SIG-M5 treated with dmso at 0.1 percent for 504 hours (cell line): ENCODE measurements at regions not wholly inside any gene's neighbourhood (a gene's known extent, or its start where the extent isn't known, plus 50 kb on each side); places are given as distances from the start of the nearest gene placed in this dataset.
"Not testable (repeated sequence)": the region's sequence is repeated elsewhere in the genome, so short reads cannot be mapped to it uniquely, and the experiment has no call there.

Experiments
- DNase-seq: peaks from one replicate; lab custom pipeline; 2025; ENCODE audit not compliant: unreplicated experiment; lab: John Stamatoyannopoulos, UW

GRCh38 chr1:146654763-146655162 lies 283.4 kb upstream of the NBPF12 start:
- not testable (repeated sequence) for DNase-seq

- DNase-seq = not testable (repeated sequence)
Observed at GRCh38 chr1:146645978-146646604, 292.0 kb upstream of the NBPF12 start.

GRCh38 chr1:146641534-146641933 lies 296.6 kb upstream of the NBPF12 start:
- not testable (repeated sequence) for DNase-seq

GRCh38 chr1:146640671-146641070 lies 297.5 kb upstream of the NBPF12 start:
- DNase-seq = not testable (repeated sequence)

GRCh38 chr1:146630302-146630701 lies 307.8 kb upstream of the NBPF12 start:
- DNase-seq = not testable (repeated sequence)

GRCh38 chr1:146618582-146618981 lies 319.5 kb upstream of the NBPF12 start:
- peak; percentile 30 for DNase-seq

- DNase-seq = not testable (repeated sequence)
Observed at GRCh38 chr1:146604681-146605080, 333.4 kb upstream of the NBPF12 start.

GRCh38 chr1:146600720-146601307 lies 337.3 kb upstream of the NBPF12 start:
- not testable (repeated sequence) for DNase-seq

GRCh38 chr1:146599906-146600305 lies 338.2 kb upstream of the NBPF12 start:
- not testable (repeated sequence) for DNase-seq

GRCh38 chr1:146581229-146581628 lies 352.4 kb upstream of the NOTCH2NLA start:
- not testable (repeated sequence) for DNase-seq

- DNase-seq = not testable (repeated sequence)
Observed at GRCh38 chr1:146567541-146567940, 338.7 kb upstream of the NOTCH2NLA start.

- DNase-seq = not testable (repeated sequence)
Observed at GRCh38 chr1:146558032-146558431, 329.2 kb upstream of the NOTCH2NLA start.

- DNase-seq = not testable (repeated sequence)
Observed at GRCh38 chr1:146556405-146556804, 327.6 kb upstream of the NOTCH2NLA start.

GRCh38 chr1:146552414-146552813 lies 323.6 kb upstream of the NOTCH2NLA start:
- DNase-seq = not testable (repeated sequence)

GRCh38 chr1:146548684-146549083 lies 319.9 kb upstream of the NOTCH2NLA start:
- not testable (repeated sequence) for DNase-seq

- DNase-seq = not testable (repeated sequence)
Observed at GRCh38 chr1:146546189-146546588, 317.4 kb upstream of the NOTCH2NLA start.

- not testable (repeated sequence) for DNase-seq
Observed at GRCh38 chr1:146537775-146538373, 309.1 kb upstream of the NOTCH2NLA start.

- DNase-seq = not testable (repeated sequence)
Observed at GRCh38 chr1:146536028-146536427, 307.2 kb upstream of the NOTCH2NLA start.

- not testable (repeated sequence) for DNase-seq
Observed at GRCh38 chr1:146535575-146535974, 306.8 kb upstream of the NOTCH2NLA start.

GRCh38 chr1:146530958-146531357 lies 302.1 kb upstream of the NOTCH2NLA start:
- DNase-seq = not testable (repeated sequence)

- DNase-seq = not testable (repeated sequence)
Observed at GRCh38 chr1:146522812-146523211, 294.0 kb upstream of the NOTCH2NLA start.

- DNase-seq = not testable (repeated sequence)
Observed at GRCh38 chr1:146522345-146522744, 293.5 kb upstream of the NOTCH2NLA start.
